RKO (cell line): ENCODE measurements at regions not wholly inside any gene's neighbourhood (a gene's known extent, or its start where the extent isn't known, plus 50 kb on each side); places are given as distances from the start of the nearest gene placed in this dataset.
"Not testable (repeated sequence)": the region's sequence is repeated elsewhere in the genome, so short reads cannot be mapped to it uniquely, and the experiment has no call there.

ENCODE experiments used
- DNase-seq: peaks from one replicate; pipeline ENCODE4 v3.0.0-alpha.2; 2016; ENCODE audit warnings: low spot score

DNA sequence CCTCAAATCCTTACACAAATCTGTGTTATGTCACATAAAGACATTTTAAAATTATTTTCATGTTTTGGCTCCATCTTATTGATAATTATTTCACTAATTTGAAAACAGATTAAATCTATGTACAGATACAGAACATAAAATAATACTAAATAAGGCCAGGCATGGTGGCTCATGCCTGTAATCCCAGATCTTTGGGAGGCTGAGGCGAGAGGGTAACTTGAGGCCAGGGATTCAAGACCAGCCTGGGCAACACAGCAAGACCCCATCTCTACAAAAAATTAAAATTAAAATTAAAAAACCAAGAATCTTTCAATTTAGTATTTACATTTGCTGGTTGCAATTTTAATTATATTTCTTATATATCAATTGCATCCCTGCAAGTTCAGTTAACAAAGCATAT, 246.4 kb upstream of the MKLN1 start:
- no peak for DNase-seq

DNA sequence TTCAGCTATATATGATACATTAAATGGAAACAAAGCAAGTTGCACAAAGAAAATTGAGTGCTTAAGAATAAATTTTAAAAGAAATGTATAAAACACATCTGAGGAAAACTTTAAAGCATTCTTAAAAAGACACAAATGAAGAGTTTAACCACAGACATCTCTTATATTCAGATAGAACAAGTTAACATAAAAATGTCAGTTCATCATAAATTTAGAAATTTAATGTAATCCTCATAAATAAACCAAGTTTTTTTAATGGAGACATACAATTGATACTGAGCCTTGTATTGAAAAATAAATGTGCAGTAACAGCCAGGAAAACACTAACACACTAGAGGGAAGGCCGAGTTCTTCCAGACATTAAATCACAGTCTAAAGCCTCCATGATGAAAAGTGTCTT, 243.9 kb upstream of the MKLN1 start:
- DNase-seq = no peak

DNA sequence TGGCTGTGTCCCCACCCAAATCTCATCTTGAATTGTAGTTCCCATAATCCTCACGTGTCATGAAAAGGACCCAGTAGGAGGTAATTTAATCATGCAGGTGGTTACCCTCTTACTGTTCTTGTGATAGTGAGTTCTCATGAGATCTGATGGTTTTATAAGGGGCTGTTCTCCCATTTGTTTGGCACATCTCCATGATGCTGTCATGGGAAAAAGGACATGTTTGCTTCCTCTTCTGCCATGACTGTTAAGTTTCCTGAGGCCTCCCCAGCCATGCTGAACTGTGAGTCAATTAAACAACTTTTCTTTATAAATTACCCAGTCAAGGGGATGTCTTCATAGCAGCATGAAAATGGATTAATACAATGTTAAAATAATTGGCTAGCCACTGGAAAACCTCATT, 243.3 kb upstream of the MKLN1 start:
- not testable (repeated sequence) for DNase-seq

DNA sequence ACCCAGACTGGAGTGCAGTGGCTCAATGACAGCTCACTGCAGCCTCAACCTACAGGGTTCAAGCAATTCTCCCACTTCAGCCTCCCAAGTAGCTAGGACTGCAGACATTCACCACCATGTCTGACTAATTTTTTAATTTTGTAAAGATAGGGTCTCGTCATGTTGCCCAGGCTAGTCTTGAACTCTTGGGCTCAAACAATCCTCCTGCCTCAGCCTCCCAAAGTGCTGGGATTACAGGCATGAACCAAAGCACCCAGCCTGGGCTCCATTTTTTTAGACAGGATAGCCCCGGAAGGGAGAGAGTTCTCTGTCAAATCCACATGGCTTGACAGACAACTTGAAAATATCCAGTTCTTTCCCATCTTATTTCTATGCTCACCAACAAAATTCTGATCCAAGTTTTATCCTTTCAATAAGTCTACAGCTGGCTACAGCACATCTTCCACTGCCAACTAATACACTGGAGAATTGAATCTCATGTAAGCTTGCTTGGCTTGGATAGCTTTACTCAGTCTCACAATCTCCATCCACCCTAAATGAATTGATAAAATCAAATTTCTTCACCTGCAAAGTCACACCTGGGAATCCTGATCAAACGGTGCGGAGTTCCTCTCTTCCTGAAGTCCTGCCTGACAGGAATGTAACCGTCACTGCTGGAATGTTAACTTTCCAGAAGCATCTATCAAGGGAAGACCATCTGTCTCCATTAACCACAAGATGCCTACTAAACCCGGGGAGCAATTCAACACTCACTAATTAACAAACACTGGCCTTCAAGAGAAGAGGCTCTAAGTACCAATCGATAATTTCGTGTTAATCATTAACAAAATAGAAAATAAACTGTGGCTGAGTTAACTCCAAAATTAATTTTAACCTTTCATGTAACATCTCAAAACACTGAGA, 239.7 kb upstream of the MKLN1 start:
- DNase-seq = no peak

DNA sequence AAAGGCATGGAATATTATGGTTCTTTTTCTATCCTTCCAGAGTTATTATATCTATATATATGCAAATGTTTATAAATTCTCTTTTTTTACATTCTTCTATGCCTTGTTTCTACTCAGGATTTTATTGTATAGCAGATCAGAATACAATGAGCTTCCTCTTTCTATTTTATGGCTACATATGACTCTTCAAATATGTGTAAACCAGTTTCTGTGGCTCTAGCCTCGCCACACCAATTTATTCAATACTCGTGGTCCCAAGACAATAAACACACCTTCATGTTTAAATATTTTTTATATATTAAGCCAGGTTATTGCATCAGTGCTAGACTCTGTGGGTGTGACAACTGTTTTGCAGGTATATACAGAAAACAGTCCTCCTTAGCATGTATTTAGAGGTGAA, 237.5 kb upstream of the MKLN1 start:
- DNase-seq = no peak

DNA sequence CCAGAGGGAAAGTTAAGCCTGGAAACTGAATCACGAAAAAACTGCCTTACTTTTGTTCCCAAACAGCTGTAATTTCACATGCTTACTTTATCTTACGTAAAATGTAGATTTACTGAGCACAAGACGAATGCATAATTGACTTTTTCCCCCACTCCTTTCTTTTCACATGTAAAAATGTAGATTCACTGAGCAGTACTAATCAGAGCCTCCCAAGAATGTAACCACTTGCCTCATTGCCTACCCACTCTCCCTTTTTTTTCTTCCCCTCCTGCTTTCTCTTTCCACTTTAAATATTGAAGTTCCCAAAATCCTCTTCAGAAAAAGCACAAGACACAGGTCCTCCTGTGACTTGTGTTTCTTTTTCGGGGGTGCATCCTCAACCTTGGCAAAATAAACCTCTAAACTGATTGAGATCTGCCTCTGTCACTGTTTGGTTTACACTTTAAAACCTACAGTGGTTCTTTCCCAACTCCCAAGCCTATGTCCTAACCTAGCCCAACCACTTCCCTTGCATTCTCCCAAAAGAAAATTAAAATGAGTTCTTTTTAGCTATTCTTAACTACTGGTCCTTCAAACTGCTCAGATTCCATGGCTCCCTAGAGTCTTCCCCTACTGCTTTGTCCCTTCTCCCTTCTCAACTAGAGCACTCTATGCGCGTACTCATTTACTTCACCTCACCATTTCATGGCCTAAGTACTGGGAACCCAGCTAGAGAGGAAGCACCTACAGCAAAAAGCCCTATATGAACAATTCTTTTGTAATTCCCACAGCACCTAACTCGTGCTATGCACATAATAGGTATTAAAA, 236.6 kb upstream of the MKLN1 start:
- no peak for DNase-seq

DNA sequence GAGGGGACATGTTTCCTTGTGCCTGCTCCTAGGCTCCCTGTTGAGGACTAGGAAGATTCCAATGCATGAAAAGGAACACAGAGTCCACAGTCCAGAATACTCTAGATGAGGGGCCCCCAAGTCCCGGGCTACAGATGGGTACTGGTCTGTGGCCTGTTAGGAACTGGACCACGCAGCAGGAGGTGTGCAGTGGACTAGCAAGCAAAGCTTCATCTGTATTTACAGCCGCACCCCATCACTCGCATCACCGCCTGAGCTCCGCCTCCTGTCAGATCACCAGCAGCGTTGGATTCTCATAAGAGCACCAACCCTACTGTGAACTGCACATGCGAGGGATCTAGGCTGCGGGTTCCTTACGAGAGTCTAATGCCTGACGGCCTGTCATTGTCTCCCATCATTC, 233.0 kb upstream of the MKLN1 start:
- no peak for DNase-seq

DNA sequence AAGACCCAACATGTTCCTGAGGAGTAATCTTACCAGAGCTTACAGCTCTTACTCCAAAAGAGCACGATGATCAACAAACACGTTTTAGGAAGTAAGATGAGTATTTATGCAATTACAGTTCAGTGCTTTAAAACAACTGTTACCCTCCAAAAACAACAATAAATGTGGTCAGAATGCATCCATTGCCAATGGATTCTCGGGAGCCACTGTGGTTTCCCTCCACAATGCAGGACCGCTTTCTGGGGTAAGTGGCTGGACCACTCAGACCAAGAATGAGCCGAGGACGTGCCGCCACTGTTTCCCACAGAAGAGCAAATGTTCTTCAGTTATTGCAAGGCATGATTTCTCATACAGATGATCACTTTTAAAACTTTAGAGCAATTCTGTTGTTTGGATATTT, 232.3 kb upstream of the MKLN1 start:
- DNase-seq = no peak

DNA sequence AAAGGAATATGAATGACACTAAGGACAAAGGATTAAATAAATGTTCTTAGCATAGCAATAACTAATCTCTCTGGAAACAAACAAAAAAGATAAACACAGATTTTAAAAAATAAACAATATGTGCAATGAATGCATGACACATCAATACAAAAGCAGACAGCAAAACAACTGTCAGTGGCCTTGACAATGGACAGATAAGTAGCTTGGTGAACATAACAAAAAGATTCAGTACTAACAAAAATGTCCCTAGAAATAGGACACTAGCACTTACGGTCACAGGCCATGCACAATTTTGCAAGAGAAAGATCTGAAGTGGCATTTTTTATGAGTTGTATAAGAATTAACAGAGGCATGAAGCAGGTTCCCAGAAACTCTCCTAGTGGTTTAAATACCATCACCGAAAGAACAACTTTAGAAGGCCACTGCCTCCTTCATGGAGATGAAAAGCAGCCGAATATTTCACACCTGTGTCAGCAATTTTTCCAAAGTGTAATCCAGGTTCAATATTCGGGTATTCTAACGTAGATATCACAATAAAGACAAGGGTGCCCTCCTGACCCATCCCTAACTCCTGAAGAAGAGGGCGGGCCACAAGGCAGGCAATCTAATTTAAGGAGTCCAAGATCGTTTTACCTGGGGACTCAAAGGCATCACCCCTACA, 231.3 kb upstream of the MKLN1 start:
- DNase-seq = no peak

DNA sequence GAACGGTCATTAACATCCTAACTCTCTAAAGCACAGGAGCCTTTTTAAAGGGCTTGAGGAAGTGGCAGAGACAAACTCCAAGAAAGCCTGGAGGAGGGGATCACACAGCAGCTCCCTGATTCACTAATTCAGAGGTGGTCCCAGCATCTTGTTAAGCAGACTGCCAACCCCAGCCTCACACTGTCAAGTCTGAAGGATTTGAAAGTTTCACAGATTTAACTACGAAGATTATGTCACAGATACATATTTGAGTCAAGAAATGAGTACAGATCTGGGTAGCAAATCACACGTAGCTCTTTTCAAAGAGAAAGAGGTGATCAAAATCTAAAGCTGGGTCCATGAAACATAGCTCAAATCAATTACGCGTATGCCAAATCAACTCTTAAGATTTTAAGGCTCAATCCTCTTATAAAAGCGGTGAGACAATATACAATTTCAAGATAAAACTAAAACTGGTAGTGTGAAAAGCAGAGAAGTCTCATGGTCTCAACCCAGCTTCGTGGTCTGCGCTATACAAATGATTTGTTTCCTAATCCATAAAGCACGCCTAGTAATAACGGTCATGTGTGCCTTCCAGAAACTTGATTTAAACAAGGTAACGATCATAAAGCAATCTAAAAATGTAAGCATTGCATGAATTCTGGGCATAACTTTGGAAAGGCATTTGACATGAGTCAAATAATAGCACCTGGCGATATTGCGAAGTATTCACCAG, 229.9 kb upstream of the MKLN1 start:
- no peak for DNase-seq

DNA sequence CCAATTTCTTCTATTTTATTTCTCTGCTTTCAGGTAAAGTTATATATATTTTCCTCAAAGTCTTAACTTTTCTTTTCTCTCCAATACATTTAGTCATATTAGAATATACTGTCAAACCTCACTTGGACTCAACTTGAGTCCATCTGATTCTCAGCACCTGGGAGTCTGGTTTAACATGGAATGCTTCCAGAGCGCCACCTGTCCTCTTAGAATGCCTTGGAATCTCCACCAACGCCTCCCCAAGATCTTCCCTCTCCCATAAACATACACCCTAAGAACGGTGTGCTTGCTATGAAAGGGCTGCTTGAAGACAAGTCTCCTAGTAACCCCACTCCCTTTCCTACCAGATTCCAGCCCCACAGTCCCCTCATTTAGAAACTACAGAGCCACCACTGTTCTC, 229.1 kb upstream of the MKLN1 start:
- no peak for DNase-seq

DNA sequence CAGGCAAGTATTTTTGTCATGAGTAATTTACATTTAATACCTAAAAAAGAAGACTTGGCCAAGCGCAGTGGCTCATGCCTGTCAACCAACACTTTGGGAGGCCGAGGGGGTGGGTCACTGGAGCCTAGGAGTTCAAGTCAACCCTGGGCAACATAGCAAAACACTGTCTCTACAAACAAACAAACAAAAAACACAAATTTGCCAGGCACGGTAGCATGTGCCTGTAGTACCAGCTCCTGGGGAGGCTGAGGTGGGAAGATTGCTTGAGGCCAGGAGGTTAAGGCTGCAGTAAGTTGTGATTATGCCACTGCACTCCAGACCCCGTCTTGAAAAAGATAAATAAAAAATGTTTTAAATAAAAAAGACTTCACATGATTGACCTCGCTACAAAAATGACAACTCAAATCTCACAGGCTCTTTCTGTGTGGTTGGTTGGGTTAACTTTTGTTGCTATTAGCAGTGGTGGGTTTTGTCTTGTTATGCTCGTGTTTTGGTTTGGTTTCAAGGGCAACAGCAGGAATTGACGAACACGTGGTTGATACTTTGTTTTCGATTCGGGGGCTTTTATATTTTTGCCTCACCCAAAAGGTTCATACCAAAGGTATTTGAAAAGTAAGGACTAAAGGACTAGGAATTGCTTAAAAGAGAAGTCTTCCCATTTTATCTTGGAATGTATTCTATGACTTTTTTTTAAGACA, 227.2 kb upstream of the MKLN1 start:
- DNase-seq = no peak

DNA sequence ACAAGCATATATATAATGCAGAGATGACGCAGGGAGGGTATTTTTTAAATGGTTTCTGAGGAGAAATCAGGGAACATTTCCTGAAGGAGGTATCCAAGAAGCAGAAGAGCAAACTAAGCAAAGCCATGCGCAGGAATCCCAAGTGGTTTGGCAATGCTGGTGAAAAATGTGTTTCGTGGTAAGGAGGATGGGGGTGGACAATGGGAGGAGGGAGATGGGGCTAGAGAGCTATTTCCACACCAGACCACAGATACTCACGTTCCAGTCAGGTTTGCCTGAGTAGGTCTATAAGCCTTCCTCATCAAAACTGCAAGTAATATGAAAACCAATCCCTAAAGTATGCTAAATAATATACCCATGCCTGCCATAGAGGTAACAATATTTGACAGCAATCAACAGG, 223.7 kb upstream of the MKLN1 start:
- DNase-seq = no peak

DNA sequence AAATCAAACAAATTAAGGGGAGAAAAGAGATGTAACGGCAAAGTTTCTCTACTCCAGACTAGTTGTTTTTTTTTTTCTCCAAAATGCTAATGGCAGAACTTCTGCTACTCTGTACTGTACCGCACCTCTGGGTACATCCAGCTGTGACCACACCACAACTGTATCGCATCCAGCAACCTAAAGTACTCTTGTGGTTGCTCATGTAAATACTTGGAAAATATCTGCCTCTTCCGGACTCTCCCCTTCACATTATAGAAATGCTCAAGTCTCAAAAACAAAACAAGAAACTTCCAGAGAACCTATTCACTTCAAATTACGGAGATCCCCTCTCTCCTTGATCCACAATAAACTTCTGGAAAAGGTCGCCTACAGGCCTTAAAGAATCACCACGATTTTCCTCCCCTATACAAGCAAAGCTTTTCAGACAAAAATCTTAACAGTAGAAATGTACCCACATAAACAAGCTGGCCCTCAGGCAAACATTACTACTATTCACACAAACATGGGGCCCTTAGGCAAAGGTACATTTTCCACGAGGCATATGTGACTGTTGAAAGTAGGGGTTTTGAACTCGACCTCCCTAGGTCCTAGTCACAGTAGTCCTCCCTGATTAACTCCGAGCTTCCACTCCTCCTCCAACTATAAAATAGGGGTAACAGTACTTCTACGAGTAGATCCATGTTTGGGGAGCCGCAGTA, 222.9 kb upstream of the MKLN1 start:
- no peak for DNase-seq

DNA sequence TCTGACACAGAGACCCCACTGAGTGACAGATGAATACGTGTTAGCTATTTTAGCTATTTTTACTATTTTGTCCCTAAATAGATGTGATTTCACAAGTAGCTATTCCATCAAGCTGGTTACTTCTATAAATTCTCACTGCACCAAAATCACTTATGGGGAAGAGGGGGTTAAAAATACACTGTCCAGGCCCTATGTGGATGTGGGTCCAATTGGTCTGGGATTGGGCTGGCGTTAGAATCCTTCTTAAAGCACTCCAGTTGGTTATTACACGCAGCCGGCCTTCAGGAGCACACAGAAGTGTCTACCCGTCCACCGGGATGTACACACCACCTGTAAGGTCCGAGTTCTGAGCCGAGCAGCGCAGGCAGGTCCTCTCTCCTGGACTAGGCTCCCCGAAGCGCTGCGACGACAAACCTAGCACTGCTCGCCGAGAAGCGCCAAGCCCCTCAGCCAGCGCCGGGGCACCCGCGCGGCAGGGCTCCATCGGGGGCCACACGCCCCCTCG, 222.3 kb upstream of the MKLN1 start:
- peak; percentile 14 for DNase-seq

DNA sequence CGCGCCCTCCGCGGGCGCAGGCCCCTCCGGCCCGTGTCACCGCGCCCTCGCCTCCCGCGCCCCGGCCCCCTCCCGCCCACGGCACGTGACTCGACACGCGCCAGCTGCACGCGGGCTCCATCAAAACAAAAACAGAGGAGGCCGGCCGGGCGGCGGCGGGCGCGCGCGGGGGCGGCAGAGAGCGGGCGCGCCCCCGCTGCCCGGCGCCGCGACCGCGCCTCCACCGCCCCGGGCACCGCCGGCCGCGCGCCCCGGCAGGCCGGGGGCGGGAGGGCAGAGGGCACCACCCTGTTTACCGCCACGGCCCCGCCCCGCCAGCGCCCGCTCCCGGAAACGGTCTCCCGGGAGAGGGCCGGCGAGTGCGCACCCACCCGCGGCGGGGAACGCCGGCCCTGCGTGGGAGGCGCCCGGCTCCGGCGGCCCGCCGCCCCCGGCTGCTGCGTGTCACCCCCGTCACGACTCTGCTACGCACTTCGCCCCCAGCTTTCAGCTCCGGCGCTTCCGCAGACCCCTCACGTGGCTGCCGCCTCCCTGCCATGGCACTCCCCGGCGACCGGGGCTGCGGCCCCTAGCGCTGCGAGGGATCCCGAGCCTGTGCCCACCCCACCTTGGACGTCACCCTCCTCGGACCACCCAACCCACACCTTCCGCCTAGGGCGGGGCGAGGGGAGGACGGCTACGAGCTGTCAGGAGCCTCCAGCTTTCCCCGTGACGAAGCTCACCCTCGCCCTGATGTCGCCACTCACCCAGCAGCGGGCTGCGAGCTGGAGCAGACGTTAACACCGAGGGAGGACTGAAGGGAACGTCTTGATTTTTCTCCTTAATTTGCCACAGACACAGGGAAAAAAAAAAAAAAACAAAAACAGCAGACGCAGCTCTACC, 221.6 kb upstream of the MKLN1 start:
- DNase-seq = peak; percentile 79

DNA sequence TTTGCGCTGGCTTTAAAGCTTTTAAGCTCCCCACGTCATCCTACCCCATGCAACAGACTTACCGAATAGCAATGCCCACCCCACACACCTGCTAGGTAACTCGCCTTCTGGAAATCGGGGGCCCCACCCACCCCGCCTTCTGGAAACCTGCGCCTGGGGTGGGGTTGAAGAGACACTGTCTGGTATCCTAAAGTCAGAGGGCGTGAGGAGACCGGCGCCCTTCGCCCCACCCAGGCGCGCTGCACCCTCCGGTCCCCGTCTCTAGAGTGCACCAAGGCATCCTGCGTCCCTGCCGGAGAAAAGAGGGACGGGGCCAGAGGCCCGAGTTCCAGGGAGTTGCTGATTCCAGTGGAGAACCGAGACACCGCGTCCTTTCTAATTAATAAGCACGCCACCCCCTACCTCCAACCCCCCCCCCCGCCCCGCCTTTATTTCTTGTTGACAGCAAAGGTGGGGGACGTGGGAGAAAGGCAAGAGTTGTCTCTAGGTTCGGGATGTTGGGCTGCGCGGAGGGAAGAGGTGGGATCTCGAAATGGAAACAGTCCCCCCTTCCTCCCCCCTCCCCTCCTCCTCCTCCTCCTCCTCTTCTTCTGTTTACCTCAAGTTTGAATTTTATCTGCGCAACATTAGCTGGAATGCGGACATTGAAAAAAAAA, 220.9 kb upstream of the MKLN1 start:
- peak; percentile 65 for DNase-seq

DNA sequence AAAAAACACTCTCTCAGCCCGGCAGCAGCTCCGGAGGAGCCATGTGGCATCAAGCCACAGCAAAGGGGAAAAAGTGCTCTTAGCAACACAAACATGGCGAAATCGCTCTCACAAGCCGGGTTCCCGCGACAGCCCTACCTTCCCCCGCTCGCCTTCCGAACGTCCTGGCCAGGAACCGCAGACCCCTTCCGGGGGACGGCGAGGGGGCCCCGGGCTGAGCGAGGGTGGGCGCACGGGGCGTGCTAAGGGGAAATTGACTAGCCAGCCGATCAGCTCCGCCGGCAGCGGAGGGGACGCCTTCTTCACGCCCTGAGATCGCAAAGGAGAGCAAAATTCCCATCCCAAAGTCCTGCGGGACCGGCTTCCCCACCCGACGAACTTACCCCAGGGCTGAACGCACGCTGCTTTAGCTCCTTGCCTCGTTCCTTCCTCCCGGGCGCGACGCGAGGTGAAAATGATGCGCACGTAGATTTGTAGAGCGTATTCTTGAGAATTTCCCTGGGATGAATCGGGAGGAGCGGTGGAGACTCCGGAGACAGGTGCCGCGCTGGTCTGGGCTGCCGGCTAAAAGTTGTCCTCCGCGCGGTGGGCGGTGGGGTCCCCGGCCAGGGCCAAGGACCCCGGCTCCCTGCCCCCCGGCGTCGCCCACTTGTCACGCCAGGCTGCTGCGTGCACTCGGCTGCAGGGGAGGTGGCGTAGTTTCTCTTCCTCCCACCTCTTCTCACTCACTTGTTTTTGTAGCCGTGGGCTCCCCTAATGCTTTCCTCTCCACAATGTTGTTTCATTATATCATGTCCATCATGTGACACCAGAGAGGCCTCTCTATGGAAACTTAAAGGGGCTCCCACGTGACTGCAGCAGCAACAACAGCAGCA, 220.1 kb upstream of the MKLN1 start:
- DNase-seq = peak; percentile 95
